ENCODE measurements at regions not wholly inside any gene's neighbourhood (a gene's known extent, or its start where the extent isn't known, plus 50 kb on each side); places are given as distances from the start of the nearest gene placed in this dataset.

GRCh38 chr3:176428552-176428951 lies 768.7 kb downstream of the TBL1XR1 start:
- Histone ChIP-seq H2AFZ (ENCODE audit: low read length) (no peak overlapping the region), H3K9me3 (ENCODE audit: low read length) (peaks cover 13% of the 10 kb centered on the region; the same call in 1 of the 2 replicates), H3K79me2 (ENCODE audit: insufficient read depth, low read length) (no peaks in the 10 kb centered on the region), H3K27ac (ENCODE audit: extremely low read length, insufficient read depth, low read length) (no peak overlapping the region), H3K4me1 (ENCODE audit: insufficient read depth, low read length) (no peaks in the 10 kb centered on the region), H3K4me2 (ENCODE audit: low read depth, low read length) (no peak overlapping the region), H4K20me1 (ENCODE audit: insufficient read depth, low read length) (no peaks in the 10 kb centered on the region), H3K4me3 (replicated peaks in 1 of 3; ENCODE audit: insufficient read depth in 1 of 3, low read depth in 2 of 3, low read length in 3 of 3) (no peak overlapping the region), H3K9ac (ENCODE audit: insufficient read depth, low read depth, low read length) (no peak overlapping the region), H3K27me3 (ENCODE audit: control insufficient read depth in 1 of 2, insufficient read depth in 2 of 2, low read length in 2 of 2) (no peaks in the 10 kb centered on the region), H3K36me3 (replicated peaks in 1 of 2; ENCODE audit: control insufficient read depth in 1 of 2, insufficient read depth in 2 of 2, low read length in 2 of 2) (no peaks in the 10 kb centered on the region)
- FAIRE-seq (no peak), DNase-seq (ENCODE audit: low spot score) (no peak), ATAC-seq (no peak)
- BruUV-seq (replicated peaks): no TSS peak
- ChIA-PET CTCF (ENCODE audit: low intra/inter-chr PET ratio, low total read pairs) (no interaction called here), POLR2A (no interaction called here)
- intact Hi-C loops (cut with micrococcal nuclease; ENCODE audit: unreplicated experiment): no loop called here
- in situ Hi-C loops (cut with HindIII; ENCODE audit: extremely low pct_ligation_motif_present, low pct_unique_long_range_greater_than_20kb): no loop called here
- TF ChIP-seq THAP11 (CRISPR knock-in tag; IDR thresholded peaks at IDR 0.05) (no peak), PITX1 (CRISPR knock-in tag; IDR thresholded peaks at IDR 0.05) (no peak), HOXA3 (CRISPR knock-in tag; IDR thresholded peaks at IDR 0.05) (no peak), ZNF550 (CRISPR knock-in tag; IDR thresholded peaks at IDR 0.05; ENCODE audit: borderline replicate concordance) (no peak), ZNF30 (CRISPR knock-in tag; IDR thresholded peaks at IDR 0.05) (no peak), CENPT (CRISPR knock-in tag; IDR thresholded peaks at IDR 0.05; ENCODE audit: low read depth) (no peak), NKX3-1 (CRISPR knock-in tag; IDR thresholded peaks at IDR 0.05) (no peak), GFI1 (CRISPR knock-in tag; IDR thresholded peaks at IDR 0.05; ENCODE audit: borderline replicate concordance) (no peak), MEIS2 (CRISPR knock-in tag; IDR thresholded peaks at IDR 0.05) (no peak), BCL6 (CRISPR knock-in tag; IDR thresholded peaks at IDR 0.05) (no peak), ZNF605 (CRISPR knock-in tag; IDR thresholded peaks at IDR 0.05) (no peak), ZNF891 (CRISPR knock-in tag; IDR thresholded peaks at IDR 0.05) (no peak), MED8 (CRISPR knock-in tag; IDR thresholded peaks at IDR 0.05; ENCODE audit: insufficient replicate concordance) (no peak), MXD3 (CRISPR knock-in tag; IDR thresholded peaks at IDR 0.05) (no peak), ZNF558 (CRISPR knock-in tag; IDR thresholded peaks at IDR 0.05; ENCODE audit: borderline replicate concordance) (no peak)
- TF ChIP-seq, protein P1, sequence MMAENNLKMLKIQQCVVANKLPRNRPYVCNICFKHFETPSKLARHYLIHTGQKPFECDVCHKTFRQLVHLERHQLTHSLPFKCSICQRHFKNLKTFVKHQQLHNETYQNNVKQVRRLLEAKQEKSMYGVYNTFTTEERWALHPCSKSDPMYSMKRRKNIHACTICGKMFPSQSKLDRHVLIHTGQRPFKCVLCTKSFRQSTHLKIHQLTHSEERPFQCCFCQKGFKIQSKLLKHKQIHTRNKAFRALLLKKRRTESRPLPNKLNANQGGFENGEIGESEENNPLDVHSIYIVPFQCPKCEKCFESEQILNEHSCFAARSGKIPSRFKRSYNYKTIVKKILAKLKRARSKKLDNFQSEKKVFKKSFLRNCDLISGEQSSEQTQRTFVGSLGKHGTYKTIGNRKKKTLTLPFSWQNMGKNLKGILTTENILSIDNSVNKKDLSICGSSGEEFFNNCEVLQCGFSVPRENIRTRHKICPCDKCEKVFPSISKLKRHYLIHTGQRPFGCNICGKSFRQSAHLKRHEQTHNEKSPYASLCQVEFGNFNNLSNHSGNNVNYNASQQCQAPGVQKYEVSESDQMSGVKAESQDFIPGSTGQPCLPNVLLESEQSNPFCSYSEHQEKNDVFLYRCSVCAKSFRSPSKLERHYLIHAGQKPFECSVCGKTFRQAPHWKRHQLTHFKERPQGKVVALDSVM (CRISPR knock-in tag; IDR thresholded peaks at IDR 0.05): no peak
- TF ChIP-seq, protein P2, sequence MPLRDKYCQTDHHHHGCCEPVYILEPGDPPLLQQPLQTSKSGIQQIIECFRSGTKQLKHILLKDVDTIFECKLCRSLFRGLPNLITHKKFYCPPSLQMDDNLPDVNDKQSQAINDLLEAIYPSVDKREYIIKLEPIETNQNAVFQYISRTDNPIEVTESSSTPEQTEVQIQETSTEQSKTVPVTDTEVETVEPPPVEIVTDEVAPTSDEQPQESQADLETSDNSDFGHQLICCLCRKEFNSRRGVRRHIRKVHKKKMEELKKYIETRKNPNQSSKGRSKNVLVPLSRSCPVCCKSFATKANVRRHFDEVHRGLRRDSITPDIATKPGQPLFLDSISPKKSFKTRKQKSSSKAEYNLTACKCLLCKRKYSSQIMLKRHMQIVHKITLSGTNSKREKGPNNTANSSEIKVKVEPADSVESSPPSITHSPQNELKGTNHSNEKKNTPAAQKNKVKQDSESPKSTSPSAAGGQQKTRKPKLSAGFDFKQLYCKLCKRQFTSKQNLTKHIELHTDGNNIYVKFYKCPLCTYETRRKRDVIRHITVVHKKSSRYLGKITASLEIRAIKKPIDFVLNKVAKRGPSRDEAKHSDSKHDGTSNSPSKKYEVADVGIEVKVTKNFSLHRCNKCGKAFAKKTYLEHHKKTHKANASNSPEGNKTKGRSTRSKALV (CRISPR knock-in tag; IDR thresholded peaks at IDR 0.05): no peak
- TF ChIP-seq, protein P3, sequence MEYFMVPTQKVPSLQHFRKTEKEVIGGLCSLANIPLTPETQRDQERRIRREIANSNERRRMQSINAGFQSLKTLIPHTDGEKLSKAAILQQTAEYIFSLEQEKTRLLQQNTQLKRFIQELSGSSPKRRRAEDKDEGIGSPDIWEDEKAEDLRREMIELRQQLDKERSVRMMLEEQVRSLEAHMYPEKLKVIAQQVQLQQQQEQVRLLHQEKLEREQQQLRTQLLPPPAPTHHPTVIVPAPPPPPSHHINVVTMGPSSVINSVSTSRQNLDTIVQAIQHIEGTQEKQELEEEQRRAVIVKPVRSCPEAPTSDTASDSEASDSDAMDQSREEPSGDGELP (IDR thresholded peaks at IDR 0.05; ENCODE audit: borderline replicate concordance, low read depth): no peak
- WGBS (ENCODE audit: low lambda C conversion rate): 21% methylated on average over 4 of the region's 4 CpGs
